EL (cell line): ENCODE measurements at regions not wholly inside any gene's neighbourhood (a gene's known extent, or its start where the extent isn't known, plus 50 kb on each side); places are given as distances from the start of the nearest gene placed in this dataset.

ENCODE experiments used
- DNase-seq: peaks from one replicate; pipeline ENCODE4 v3.0.0-alpha.2; 2016

DNA sequence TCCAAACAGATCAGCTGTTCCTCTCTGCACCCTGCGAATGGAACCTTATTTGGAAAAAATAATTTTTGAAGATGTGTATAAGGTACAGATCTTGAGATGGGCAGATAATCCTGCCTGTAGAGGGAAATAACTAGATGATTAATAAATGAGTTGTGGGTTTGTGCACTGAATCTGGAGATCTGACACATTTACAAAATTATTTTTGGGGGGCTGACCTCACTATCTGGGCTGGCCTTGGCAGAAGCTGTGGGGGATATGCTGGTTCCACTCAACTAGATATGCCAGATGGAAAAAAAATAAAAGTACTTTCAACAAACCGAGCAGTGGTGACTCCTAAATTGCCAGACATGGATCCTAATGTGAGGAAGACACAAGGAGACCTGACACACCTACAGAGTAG, 552.2 kb upstream of the AMELY start:
- DNase-seq: peak; percentile 4

- DNase-seq: peak; percentile 4
Measured at GRCh38 chrY:7463196-7463595, 551.6 kb upstream of the AMELY start.

DNA sequence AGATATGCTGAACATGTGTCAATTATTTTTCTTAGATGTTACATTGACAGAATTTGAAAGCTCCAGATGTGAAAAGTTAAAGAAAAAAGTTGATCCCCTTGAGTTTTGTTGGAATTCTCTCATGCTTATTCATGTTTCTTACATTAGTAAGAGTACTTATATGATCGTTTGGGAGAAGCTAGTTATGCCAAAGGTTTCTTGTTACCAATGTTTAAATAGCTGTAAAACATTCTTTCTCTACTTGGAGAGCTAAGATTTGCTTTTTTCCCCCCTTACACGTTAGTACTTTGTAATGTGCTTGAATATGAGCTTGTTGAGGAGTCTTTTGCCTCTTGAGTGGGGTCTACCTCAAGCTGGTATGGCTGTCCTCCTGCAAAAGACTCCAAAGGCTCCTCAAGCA, 551.1 kb upstream of the AMELY start:
- DNase-seq: peak; percentile 44

DNA sequence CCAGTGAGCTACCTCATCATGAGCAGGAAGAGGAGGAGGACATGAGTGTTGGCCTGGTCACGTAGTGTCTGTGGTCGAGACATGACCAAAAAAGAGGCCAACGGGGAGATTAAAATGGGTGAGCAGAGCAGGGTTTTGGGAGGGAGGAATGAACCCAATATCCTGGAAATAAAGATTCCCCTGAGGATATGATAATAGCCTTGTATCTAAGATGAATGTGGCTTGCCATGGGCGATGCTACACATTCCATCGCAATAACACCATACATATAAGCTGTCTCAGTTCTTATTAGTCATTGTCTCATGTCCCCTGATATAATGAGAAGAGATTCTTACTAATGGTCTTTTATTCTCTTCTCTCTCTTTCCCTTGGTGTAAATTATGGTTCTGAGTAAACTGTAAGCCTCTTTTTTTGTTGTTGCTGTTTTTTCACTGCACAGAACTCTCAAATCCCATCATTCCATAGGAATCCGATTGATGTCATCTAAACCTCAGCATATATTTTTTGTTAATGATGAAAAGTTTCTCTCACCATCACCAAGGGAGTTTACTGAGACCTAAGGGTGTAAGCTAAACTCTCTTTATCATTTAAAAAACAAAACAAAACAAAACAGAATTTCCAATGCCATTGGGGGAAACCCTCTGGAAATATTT, 550.4 kb upstream of the AMELY start:
- peak; percentile 92 for DNase-seq

GRCh38 chrY:7459802-7460201, 548.2 kb upstream of the AMELY start:
- no peak for DNase-seq

DNA sequence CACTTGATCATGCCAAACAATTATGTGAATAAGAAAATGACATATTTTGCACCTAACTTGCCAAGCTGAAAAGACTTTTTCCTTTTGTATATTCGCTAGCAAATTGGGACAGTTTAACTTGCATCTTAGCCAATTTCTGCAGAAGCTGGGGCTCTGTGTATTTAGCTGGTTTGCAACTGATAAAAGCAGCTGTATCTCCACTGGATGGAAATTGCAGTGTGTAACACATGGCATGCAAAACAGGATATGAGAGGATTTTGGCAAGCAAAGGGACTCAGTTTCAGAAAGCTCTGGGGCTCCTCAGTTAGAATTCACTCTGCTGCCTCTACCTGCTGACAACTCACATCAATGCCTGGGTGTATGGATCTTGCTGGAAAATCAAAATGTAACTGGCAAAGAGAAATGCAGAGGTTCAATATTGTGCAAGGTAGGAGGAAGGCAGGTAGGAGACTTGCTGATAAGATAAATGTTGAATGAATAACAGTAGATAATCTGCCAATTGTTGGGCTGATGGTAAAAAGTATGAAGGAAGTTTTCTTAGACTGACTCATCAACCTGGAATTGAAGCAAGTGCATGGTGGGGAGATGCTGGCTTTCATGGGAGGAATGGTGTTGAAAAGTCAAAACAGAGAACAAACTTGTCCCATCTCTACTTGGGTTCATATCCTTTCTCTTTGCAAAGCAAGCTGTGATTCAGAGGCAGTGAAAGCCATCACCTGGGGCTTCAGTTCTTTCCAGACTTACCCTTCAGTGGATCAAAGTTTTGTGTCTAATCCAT, 546.9 kb upstream of the AMELY start:
- DNase-seq: peak; percentile 64

- DNase-seq: peak; percentile 74
Measured at GRCh38 chrY:7457286-7458015, 545.9 kb upstream of the AMELY start.

- peak; percentile 87 for DNase-seq
Measured at GRCh38 chrY:7455626-7456025, 544.1 kb upstream of the AMELY start.

- DNase-seq: no peak
Measured at GRCh38 chrY:7453336-7453735, 541.8 kb upstream of the AMELY start.

DNA sequence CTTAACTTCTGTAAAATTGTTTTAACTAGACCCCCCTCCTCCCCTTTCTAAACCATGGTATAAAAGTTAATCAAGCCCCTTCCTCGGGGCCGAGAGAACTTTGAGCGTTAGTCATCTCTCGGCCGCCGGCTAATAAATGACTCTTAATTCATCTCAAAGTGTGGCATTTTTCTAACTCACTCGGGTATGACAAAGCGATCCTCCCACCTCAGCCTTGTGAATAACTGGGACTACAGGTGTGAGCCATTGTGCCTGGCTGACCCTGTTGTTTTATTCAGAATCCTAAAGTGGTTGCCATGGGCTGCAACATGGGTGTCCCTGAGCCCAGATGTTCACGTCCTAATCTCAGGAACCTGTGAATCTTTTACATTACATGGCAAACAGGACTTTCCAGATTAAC, 540.7 kb upstream of the AMELY start:
- DNase-seq: no peak

DNA sequence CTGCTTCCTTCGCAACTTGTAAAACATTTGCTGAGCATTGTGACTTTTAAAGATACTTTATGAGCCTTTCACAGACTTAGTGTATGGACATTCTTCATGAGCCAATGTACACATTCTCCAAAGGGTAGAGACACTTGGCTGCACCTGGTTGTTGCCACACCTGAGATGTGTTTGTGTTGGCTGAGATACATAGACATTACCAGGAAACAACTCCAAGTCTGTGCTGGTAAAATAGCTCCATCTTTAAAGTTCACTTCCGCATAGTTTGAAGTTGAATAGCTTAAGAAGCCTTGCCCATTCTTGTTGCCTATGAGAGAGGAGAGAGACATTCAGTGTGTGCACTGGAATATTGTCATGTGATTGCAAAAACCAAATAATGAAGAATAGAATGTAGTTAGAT, 538.3 kb upstream of the AMELY start:
- no peak for DNase-seq

DNA sequence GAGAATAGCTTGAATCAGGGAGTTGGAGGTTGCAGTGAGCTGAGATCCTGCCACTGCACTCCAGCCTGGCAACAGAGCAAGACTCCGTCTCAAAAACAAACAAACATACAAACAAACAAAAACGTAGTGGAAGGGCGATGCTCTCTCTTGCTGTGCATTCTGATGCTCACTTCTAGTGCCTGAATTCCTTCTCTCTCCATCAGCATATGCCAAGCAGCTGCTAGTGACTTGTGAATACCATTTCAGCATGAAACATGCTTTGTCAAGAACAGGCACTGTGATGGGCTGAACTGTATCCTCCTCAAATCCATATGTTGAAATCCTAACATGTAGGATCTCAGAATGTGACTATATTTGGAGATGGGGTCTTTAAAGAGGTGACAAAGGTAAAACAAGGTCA, 537.1 kb upstream of the AMELY start:
- peak; percentile 2 for DNase-seq

GRCh38 chrY:7447881-7448516, 536.4 kb upstream of the AMELY start:
- peak; percentile 74 for DNase-seq

DNA sequence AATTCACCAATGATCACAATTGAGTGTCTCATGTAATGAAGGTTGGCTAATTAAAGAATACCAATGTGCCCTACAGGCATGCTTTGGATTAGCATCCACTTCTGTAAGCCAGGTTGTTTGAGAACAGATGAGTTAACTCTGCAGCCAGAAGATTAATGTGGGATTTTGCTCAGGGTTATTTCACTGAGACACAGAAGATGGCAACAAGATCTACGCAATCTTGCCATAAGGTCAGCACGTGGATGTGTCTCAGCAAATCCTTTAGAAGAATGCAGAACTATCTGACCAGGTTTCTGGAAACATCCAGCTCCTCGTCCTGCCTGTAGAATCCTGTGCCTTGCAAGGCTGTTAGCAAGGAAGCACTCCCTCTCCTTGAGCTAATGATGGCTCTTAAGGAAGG, 532.6 kb upstream of the AMELY start:
- no peak for DNase-seq

DNA sequence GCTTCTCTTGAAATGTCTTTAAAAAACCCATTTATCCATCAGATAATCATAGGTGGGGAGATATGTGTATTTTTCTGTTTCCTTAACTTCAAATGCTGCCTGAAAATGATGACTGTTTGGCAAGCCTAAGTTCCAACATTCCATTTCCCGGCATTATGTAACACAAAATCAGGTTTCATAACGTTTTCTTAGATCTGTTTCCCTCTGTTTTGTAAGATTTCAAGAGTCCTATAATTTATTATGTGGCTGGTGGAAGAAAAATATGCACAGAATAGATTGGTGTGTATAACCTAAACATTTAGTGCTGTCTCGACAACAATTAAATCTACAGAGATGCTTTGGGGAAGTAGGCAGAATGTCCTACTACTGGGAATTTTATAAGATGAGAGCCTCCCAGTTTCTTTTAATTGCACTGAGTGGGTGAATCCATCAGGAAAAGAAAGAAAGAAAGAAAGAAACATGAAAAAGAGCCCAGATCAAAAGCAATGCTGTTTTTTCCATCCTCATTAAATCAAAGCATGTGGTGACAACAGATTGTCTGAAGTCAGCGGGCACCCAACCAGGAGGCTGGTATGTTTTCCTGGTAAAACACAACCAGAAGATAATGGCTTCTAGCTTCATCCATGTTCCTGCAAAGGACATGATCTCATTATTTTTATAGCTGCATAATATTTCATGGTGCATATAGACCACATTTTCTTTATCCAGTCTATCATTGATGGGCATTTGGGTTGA, 529.4 kb upstream of the AMELY start:
- DNase-seq: no peak

DNA sequence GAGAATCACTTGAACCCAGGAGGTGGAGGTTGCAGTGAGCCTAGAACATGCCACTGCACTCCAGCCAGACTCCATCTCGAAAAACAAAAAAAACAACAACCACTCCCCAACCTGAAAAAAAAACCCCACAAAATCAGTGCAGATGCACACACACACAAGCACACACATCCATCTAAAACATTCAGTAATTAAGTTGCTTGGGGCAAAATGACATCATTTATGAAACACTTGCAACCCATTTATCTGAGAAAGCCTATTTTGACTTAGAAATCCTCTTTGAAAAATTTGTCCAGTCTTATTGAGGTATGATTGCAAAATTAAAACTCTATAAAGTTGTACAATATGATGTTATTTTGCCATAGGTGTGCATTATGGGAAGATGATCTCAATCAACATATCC, 525.5 kb upstream of the AMELY start:
- peak; percentile 33 for DNase-seq

DNA sequence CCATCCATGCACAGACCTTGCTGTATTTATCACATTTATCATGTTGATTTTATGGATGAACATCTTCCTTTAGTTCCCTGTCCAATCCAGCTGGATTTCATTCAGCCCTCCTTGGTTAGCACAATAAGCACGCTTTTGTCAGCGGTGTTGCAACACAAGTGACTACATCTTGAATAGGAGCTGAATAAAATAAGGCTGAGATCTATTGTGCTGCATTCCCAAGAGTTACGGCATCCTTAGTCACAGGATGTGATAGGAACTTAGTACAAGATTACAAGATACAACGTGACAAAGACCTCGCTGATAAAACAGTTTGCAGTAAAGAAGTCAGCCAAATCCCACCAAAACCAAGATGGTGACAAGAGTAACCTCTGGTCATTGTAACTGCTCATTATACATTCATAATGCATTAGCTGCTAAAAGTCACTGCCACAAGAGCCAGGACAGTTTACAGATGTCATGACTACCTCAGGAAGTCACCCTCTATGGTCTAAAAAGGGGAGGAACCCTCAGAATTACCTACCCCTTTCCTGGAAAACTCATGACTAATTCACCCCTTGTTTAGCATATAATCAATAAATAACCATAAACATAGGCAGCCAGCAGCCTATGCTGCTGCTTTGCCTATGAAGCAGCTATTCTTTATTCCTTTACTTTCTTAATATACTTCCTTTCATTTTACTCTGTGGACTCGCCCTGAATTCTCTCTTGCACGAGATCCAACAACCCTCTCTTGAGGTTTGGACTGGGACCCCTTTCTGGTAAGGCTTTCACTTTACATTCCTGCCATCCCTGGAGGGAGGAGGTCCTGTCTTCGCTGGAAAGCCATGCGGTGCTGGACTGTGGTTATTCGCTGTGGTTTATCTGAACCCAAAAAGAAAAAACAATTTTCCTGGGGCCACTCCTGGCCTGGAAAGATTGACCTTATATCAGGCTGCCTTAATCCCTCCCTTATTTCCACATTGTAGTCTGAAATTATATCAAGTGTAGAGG, 522.6 kb upstream of the AMELY start:
- peak; percentile 88 for DNase-seq

GRCh38 chrY:7419165-7419564, 507.6 kb upstream of the AMELY start:
- DNase-seq: no peak

DNA sequence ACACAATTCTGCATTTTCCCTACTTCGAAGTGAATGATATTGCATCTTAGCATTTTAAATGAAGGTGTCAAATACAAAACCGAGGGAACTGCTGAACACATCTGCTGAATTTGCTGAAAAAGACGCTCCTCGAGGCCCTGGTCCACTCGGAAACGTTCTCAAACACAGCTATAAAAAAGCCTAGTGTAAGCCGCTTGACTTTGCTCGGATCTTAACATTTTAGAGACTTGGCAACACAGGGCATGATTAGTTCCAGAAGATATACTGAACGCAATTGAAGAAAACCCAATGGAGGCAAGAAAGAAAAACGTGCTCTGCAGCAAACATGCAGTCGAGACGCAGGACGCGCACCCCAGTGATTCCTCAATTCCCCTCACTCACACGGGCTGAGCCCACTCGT, 506.4 kb upstream of the AMELY start:
- DNase-seq: no peak

GRCh38 chrY:7416406-7416805, 504.9 kb upstream of the AMELY start:
- DNase-seq: no peak

- DNase-seq: peak; percentile 67
Measured at GRCh38 chrY:7415157-7415633, 503.6 kb upstream of the AMELY start.
